Hematopoietic multipotent progenitor cell treated with erythropoietin and hydrocortisone succinate and interleukin-3 and kit ligand, for 4 days (in vitro differentiated cells): ENCODE measurements at regions not wholly inside any gene's neighbourhood (a gene's known extent, or its start where the extent isn't known, plus 50 kb on each side); places are given as distances from the start of the nearest gene placed in this dataset.
"Not testable (repeated sequence)": the region's sequence is repeated elsewhere in the genome, so short reads cannot be mapped to it uniquely, and the experiment has no call there.

Experiments
- DNase-seq: peaks from one replicate; pipeline ENCODE4 v3.0.0-alpha.2; 2015

DNA sequence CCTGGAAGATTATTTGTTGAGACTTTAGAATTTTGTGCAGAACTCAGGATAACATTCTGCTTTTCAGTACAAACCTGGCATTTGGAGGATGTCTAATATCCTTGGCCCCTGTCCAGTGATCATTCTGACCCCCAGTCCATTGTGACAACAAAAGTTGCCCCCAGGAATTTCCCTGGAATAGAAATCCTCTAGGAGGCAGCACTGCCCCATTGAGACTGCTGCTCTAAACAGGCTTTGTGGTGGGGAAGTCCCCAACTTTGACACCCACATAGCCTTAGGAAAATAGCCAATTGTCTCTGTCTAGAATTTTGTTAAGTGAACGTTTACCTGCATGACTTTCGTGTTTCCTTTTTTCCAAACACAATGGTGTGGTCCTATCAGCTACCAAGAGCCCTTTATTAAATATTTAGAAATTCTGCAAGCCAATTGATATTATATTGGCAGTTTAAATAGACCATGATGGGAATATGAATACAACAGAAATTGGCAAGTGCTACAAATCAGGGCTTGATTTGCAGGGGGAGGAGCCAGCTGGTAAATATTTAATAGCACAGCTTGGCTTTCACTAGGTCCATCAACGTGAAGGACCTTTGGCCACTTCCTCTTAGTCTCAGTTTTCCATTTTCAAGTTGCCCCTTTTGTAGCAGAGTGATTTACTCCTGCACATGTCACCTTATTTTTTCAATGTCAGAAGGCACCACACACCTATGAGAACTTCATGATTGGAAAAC, 451.7 kb downstream of the EFNB2 start:
- DNase-seq = peak; percentile 24

DNA sequence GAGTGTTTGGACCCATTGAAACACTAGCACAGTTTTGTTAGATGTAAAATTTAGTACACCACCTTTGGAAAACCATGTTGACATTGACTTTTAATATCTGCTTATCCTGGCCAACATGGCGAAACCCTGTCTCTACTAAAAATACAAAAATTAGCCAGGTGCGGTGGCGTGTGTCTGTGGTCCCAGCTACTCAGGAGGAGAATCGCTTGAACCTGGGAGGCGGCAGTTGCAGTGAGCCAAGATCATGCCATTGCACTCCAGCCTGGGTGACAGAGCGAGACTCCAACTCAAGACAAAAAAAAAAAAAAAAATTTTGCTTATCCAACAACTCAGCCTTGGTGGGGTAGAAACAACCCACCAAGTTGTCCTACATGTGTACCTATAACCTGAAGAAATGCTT, 454.2 kb downstream of the EFNB2 start:
- DNase-seq = not testable (repeated sequence)

DNA sequence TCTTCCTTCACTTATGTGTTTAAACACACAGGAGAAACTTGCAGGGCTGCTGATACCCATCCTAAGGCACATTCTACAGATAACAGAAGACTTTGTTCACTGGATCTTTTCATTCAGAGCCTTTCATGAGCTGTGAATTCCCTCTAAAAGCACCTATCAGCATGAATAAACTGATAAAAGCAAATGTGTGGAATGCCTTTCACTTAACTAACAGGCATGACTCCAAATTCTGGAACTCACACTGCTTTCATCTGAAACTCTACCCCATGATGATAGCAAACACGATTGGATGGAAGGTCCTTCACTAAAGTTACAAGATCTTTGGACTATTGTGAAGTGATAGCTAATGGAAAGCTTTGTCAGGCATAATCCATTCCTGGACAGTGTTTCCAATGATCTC, 457.3 kb downstream of the EFNB2 start:
- no peak for DNase-seq

DNA sequence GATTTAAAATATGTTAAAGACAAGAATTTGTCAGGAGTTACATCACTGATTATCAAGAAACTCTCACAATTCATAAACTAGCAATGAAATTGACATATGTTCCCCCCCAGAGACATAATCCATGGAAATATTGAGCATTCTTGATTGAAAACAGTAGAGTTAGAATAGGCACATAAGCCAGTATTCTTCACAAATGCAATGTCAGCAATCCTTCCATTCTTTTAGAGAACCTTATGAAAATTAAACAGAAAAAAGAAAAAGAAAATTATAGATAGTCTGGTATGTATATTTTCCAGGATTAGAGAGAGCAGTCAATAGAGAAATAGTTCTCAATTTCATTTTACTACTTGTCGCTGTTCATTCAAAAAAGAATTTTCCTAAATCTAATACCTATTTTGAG, 458.4 kb downstream of the EFNB2 start:
- no peak for DNase-seq

DNA sequence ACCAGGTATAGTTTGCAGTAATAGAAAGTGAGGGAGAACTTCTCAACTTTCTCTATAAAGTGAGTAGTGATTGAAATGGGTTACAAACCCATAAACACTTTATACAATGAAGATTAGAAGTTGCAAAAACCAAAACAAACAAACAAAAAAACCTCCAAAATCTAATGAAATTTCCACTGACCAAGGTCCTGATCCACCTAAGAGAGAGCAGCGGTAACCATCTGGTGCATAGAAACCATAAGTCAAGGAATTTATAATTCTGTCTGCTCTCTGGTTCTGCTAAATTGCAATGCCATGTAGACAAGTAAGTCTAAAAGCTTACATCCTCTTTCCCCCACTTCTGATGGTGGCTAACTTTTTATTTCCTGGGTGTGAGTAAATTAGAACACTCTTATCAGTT, 463.4 kb downstream of the EFNB2 start:
- no peak for DNase-seq

DNA sequence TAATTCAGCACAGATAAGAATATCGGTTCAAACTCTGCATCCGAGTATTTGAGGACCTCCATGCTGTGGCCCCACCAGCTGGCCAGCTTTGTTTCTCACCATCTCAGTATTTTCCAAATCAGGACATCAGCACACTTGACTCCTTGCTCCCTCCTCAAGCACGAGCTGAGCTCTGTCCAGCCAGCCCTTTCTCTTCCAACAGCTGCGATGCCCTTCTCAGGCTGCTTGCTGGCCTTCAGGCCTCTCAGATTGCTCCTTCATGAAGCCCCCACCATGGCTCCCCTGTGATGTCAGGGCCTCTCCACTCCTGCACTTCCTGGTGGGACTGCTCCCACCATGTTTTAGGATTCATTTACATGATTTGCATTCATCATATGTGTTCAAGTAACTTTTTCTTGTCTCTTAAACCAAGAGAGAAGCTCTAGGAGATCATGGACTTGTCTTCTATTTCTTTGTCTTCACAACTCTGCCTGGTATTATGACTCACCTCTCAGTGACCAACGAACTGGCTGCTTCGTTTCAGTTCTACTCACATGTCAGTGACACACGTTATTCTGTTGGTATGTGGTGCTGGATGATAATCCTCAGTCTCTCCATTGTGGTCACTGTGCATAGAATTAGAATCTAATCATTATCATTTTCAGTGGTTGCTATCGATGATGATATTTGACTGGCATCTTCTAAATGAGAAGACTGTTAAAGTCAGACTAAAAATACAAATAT, 471.7 kb downstream of the EFNB2 start:
- no peak for DNase-seq

DNA sequence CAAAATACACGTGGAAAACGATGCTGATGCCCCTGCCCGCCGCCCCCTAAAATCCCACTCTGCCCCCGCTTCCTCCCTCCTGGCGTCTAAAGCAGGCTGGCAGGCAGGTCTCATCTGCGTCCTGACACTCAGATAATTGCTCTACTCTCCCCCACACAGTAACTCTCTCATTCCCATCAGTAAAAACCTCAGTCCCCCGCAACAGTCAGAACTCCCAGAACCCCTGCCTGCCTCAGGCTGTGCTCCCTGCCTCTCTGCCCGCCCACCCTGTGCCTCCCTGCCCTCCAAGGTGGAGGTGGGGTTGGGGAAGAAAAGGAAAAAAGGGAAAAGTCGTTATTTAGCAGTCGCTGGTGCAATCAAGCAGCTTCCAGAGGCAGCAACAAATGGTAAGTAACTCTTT, 473.7 kb downstream of the EFNB2 start:
- no peak for DNase-seq

DNA sequence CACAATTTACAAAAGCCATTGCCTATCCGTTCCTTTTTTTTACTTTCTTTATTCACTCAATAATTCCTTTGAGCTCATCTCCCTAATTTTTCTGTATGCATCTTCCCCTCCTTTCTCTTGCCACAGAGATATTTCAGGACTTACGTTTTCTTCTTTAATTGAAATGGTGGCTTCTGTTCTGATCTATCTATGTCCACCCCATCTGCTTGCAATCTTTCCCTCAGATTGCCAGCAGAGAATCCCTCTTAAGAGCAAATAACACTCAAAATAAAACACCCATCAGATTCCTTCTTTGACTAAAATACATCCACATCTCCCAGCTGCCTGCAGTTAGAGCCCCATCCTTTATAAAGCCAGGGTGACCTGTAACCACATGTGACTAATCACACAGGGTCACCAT, 478.6 kb downstream of the EFNB2 start:
- no peak for DNase-seq

DNA sequence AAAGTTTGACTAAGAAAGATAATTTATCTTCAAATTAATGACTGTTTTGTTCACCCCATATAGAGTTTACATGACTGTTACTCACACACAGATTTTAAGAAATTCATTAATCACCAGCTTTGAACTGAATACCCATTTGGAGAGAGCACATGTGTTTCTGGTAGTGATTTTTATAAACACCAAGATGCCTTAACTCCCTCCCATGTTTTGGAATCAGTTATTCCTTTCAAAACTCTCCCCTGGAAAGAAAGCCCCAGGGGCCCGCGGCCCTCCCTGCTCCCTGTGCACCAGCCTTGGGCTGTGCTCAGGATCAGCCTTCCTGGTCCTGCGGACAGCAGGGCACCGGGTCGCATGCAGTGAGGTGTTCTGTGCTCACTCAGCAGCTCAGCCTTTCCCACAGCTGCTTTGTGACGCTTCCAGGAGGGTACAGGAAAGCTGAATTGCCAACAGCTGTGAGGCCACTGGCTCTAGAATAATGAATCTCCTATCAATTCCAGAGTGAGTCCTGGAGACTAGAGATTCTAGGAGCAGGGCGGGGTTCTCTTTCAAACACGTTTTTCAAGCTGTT, 483.2 kb downstream of the EFNB2 start:
- no peak for DNase-seq

DNA sequence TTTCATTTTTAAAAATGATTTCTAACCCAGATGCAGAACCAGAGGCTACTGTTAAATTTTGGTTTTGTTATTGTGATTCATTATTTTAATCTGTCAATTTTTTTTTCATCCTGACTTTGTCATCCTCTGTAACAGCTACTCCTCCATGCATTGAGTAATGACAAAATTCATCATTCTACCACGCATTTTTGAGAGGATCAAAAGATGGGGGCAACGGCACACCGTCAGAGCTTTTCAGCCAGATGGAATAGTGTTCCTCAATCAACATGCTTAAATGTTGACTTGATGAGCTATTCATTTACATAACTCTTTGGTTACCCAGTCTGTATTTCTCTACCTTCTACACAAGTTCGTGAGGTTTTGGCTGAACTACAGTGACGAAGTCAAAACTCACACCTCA, 486.3 kb downstream of the EFNB2 start:
- DNase-seq = no peak

DNA sequence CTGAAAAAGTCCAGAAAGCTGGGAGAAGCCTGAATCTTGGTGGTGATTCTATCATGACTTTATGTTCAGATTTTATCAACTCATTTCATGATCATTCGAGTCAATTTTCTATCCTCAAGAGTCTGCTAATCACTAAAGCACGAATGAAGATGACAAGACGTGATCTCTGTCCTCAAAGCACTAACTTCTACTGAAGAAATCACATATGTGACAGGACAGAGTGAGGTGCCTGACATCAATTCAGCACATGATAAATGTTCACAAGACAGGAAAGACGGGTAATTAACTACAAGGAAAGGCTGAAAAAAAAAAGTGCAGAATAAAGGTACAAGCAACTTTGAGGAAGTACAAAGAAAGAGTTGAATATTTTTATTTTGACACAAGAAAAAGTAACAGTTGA, 487.1 kb downstream of the EFNB2 start:
- DNase-seq = no peak

DNA sequence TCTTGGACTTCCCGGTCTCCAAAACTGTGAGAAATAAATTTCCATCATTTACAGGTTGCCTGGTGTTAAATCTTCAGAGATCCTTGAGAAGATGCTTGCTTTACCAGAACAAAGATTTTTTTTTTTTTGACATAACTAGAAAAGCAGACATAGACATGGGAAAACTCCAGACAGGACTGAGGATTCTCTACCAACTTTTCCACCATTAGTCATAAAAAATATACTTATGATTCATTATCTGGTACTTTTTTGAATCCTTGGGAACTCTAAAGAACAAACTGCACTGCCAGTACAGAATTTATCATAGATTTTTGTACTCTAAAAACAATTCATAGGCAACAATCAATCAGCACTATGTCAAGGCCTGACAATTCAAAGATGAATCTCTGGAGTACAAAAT, 487.6 kb downstream of the EFNB2 start:
- DNase-seq = no peak

DNA sequence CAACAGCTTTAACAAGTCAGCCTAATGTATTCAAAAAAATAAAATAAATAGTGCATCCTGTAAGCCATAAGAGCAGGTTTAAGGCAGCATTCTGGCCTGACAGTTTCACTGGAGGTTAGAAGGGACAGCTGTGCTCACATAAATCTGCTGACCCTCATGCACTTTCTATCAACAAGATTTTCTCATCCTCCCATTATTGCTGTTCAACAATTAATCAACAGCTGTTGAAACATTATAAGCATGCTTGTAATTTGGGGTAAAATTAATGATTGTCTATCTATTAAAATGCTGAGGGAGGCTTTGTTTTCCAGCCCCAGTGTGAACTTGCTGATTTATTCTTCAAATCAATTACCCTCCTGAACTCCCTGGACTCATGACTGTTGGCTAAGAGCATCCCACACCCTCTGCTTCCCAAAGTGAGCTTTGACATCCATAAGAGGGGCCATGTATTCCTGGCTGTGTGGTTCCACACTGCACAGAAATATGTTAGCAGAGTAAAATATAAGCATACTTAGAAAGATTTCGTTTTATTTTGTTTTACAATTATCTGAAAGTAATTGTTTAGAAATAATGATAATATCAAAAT, 492.4 kb downstream of the EFNB2 start:
- DNase-seq = no peak

DNA sequence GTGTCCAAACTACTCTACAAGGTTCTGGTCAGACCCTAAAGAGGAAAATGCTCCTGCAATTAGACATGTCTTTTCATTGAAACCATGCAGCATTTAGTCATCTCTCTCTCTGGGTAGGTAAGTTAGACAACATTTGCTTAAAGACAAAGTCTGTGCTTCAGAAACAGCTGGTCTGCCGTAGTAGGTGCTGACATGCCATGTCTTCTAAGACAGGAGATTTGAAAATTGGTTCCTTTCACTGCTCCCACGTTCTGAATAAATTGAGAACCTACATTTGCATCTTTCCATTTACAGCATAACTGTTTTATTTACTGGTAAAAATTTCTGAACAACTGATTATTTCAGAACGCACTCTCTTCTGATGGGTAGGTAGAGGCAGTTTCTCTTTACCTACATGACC, 494.0 kb downstream of the EFNB2 start:
- no peak for DNase-seq

DNA sequence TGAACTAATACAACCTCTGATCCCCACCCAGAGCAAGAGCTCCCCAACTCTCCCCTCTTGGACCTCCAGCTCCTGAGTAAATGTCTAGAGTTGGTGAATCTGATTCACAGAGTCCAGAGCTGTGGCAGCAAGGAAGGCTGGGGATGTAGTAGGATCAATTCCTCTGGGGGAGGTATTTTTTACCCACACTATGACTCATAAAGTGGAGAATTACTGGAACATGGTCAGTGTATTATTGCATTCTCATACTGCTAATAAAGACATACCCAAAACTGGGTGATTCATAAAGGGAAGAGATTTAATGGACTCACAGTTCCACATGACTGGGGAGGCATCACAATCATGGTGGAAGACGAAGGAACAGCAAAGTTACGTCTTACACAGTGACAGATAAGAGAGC, 496.7 kb downstream of the EFNB2 start:
- DNase-seq = no peak

DNA sequence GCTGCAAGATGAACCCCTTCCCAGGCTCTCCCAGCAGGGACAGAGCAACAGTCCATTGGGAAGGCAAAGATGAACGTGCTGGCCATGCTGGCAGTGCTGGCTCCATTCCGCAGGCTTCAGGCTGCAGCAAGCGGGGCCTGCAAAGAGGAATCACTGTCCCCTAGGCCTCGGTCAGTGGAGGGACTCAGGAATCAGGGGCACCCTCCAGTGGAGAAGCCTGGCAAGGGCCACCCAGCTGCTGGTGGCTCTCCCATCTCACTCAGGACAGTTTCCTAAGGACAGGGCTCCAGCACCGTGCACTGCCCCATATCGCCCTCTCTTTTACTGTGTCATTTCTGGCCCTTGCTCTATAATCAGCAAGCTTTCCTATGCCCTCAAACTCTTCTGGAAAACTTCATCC, 498.6 kb downstream of the EFNB2 start:
- no peak for DNase-seq

DNA sequence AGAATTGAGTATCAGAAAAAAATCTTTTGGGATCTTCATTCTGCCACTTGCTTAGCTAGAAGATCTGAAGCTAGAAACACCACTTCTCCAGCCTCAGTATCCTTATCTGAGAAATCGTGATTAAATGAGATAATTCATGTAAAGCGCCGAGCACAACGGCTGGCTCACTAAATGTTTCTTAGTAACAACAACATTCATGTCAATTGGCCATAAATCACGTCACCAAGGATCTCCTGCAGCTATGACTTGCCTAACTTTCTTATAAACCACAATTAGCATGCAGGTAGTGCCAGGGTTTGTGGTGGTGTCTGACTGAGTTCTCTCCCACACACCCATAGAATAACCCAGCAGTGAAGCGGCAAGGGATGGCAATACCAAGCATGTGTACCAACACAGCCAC, 501.3 kb downstream of the EFNB2 start:
- DNase-seq = no peak

DNA sequence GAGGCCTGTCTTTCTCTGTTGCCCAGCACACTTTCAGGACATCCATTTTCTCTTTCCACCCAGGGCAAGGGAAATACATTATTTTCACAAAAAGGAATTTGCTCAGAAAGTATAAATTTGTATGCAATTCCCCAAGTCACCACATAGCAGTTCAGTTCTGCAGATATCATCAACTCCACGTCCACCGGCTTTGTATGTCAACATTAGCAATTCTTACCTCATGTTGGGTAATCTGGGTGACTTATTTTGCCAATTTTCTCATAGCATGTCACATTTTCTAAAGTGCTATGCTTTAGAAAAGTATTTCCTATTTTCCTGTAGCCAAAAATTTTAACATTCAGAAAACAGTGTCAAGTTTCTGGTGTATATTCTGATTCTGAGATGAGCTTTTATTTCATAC, 501.8 kb downstream of the EFNB2 start:
- DNase-seq = peak; percentile 11

DNA sequence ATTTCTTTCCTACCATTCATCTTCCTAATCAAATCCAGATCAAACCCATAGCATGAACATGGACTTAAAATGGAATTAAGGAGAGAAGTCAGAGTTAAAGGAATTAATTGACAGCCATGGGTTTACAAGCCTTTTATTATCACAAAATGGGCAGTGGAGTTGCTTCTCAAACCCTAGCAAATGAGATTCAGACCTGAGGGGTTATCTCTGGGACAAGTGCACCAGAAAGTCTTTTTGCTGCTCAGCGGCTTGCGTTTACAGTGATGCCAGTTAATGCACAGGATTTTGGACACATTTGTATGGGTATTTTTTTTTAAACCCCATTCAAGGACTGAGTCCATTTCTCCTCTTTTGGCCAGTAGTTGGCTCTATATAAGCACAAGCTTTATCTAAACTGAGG, 503.0 kb downstream of the EFNB2 start:
- DNase-seq = no peak

DNA sequence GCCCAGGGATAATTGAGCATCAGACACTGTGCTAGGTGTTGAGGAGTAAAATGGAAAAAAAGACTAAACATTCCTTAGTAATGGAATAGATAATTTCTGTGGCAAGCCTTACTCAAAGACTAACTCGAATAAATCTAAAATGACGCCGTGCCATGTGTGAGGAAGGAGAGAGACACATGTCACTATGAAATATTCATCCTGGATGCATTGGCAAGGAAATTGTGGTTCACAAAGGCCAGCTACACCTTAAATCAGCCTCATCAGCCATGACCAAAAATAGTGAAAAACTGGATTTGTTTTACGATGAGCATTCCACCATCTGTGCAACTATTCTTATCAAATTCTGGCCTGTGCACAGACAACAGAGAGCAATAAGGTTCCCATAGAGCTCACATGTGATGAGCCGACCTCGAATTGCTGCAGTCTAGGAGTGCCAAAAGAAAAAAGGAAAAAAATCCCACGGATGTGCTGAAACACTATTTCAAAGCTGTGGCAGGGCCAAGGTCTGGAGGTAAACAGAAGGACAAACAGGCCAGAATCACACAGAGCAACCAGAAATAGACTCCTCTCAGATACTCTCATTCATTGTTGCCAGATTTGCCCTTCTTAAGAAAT, 505.7 kb downstream of the EFNB2 start:
- no peak for DNase-seq

DNA sequence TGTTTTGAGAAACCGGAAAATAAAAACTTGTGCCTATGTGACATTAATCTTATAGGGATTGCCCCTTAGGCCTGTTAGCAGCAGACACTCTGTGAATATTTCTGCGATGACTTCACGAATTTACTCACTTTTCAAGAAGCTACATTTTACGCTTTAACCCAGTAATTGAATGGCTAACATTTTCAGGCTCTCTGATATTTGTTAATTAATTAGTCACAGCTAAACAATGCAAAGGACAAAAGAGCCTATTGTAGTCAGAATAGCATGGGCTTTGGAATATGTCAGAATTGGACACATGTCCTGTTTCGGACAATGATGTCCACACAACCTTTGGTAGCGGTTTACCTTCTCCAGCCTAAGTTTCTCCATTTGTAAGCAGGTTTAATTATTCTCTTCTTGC, 506.6 kb downstream of the EFNB2 start:
- DNase-seq = no peak

DNA sequence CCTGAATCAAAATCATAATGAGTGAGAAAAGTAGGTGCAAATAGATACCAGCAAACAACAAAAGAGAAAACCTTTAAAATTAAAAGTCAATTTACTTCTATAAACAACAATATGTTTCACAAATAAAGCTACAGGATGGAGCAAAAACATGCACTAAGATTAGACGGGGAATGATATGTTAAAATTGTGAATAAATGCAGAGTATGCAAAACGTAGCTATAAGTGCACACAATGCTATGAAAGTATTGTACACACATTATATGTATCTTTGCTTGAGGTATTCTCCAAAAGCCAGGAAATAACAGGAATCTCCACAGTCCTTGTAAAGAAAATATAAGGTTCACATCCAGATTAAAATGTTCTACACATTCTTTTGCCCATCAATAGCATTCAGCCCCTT, 523.9 kb downstream of the EFNB2 start:
- no peak for DNase-seq

DNA sequence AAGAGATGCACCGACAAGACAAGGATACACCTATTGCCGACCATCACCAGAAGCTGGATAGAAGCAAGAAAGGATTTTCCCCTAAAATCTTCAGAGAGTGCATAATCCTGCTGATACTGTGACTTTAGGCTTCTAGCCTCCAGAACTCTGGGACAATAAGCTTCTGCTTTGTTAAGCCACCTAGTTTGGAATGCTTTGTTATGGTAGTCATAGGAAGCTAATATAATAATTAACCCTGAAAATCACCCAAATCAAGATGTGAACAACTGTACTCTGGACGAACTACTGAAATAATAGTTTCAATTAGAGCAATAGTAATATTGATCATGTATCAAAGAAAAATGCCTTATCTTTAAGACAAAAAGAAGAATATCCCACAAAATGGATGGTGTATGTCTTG, 524.6 kb downstream of the EFNB2 start:
- no peak for DNase-seq

DNA sequence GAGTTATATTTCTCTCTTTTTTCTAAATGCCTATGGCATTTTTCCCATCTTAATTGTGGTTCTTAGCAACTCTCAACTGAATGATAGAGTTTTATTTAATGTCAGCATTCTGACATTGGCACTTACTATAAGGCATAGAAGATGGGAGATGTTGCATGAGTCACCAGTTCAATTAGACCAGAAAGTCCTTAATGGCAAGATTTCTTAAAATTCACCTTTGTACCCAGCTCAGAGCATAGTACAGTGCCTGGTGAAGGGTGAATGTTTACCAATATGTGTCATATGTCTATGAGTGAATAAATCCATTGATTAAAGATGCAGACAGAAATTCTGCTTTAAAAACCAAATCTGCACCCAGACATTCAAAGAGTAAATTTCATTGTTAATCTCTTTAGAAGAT, 526.9 kb downstream of the EFNB2 start:
- DNase-seq = no peak
